Trophoblast cell (in vitro differentiated cells and primary cell): ENCODE measurements at regions not wholly inside any gene's neighbourhood (a gene's known extent, or its start where the extent isn't known, plus 50 kb on each side); places are given as distances from the start of the nearest gene placed in this dataset.
A peak's percentile ranks its signal among the peaks of the same experiment; 100 is the strongest.

ENCODE experiments used
- DNase-seq, 2 donors: peaks; one replicate each; pipeline ENCODE4 v3.0.0-alpha.2; 2016
- H2AFZ ChIP-seq: 2 replicates; pipeline ENCODE4 v1.6.1; 2013; ENCODE audit warnings: low read length, moderate library complexity, mild to moderate bottlenecking; ENCODE audit not compliant: insufficient read depth, poor library complexity
- H2AK5ac ChIP-seq: 2 replicates; pipeline ENCODE4 v1.6.1; 2013; ENCODE audit warnings: mild to moderate bottlenecking, low read length
- H2BK120ac ChIP-seq: 2 replicates; pipeline ENCODE4 v1.6.1; 2013; ENCODE audit warnings: low read length, mild to moderate bottlenecking, moderate library complexity; ENCODE audit not compliant: insufficient read depth, poor library complexity
- H2BK12ac ChIP-seq: 2 replicates; pipeline ENCODE4 v1.6.1; 2013; ENCODE audit warnings: mild to moderate bottlenecking, low read length, moderate library complexity
- H2BK5ac ChIP-seq: 2 replicates; pipeline ENCODE4 v1.6.1; 2013; ENCODE audit warnings: low read length, low read depth, moderate library complexity, mild to moderate bottlenecking; ENCODE audit not compliant: poor library complexity
- H3K14ac ChIP-seq: 2 replicates; pipeline ENCODE4 v1.6.1; 2013; ENCODE audit warnings: mild to moderate bottlenecking, low read length
- H3K18ac ChIP-seq: 2 replicates; pipeline ENCODE4 v1.6.1; 2013; ENCODE audit warnings: mild to moderate bottlenecking, low read length
- H3K23ac ChIP-seq: 2 replicates; pipeline ENCODE4 v1.6.1; 2013; ENCODE audit warnings: low read length
- H3K27ac ChIP-seq: 2 replicates; pipeline ENCODE4 v1.5.1; 2013; ENCODE audit warnings: low read depth, mild to moderate bottlenecking, inconsistent platforms, low read length, moderate library complexity
- H3K27me3 ChIP-seq: 2 replicates; pipeline ENCODE4 v1.6.1; 2013; ENCODE audit warnings: inconsistent platforms, mild to moderate bottlenecking, low read length, moderate library complexity; ENCODE audit not compliant: insufficient read depth
- H3K36me3 ChIP-seq, 2 experiments: 1 replicate in 1 of 2; 2 replicates in 1 of 2; pipeline ENCODE4 v1.6.1; 2013; ENCODE audit warnings: low read length in 2 of 2, mild to moderate bottlenecking in 2 of 2, moderate library complexity in 1 of 2; ENCODE audit not compliant: insufficient read depth in 2 of 2, control insufficient read depth in 1 of 2
- H3K4ac ChIP-seq: 2 replicates; pipeline ENCODE4 v1.6.1; 2013; ENCODE audit warnings: low read depth, mild to moderate bottlenecking, low read length, moderate library complexity
- H3K4me1 ChIP-seq, 2 experiments: 1 replicate in 1 of 2; 2 replicates in 1 of 2; pipeline ENCODE4 v1.6.1; 2013; ENCODE audit warnings: low read length in 2 of 2, mild to moderate bottlenecking in 2 of 2, moderate library complexity in 1 of 2; ENCODE audit not compliant: insufficient read depth in 2 of 2, control insufficient read depth in 1 of 2
- H3K4me2 ChIP-seq: 2 replicates; pipeline ENCODE4 v1.6.1; 2013; ENCODE audit warnings: inconsistent platforms, mild to moderate bottlenecking, low read length, moderate library complexity
- H3K4me3 ChIP-seq: 2 replicates; pipeline ENCODE4 v1.5.1; 2013; ENCODE audit warnings: mild to moderate bottlenecking, low read depth, low read length, inconsistent platforms
- H3K79me1 ChIP-seq: one replicate; pipeline ENCODE4 v1.6.1; 2013; ENCODE audit warnings: low read length
- H3K79me2 ChIP-seq: 2 replicates; pipeline ENCODE4 v1.6.1; 2013; ENCODE audit warnings: low read length, mild to moderate bottlenecking; ENCODE audit not compliant: control insufficient read depth, insufficient read depth, poor library complexity
- H3K9ac ChIP-seq: 2 replicates; pipeline ENCODE4 v1.6.1; 2013; ENCODE audit warnings: mild to moderate bottlenecking, low read length
- H3K9me3 ChIP-seq: 2 replicates; pipeline ENCODE4 v1.6.1; 2013; ENCODE audit warnings: low read depth, mild to moderate bottlenecking, control low read depth, inconsistent platforms, low read length; ENCODE audit not compliant: insufficient read depth
- H4K12ac ChIP-seq: 2 replicates; pipeline ENCODE4 v1.6.1; 2013; ENCODE audit warnings: low read depth, mild to moderate bottlenecking, low read length, moderate library complexity
- H4K8ac ChIP-seq: 2 replicates; pipeline ENCODE4 v1.6.1; 2013; ENCODE audit warnings: low read depth, mild to moderate bottlenecking, low read length, moderate library complexity
- H4K91ac ChIP-seq: one replicate; pipeline ENCODE4 v1.6.1; 2013; ENCODE audit warnings: low read depth, mild to moderate bottlenecking, low read length, moderate library complexity
- WGBS: extraction: QIAGEN DNeasy Blood & Tissue Kit; methylation state at CpG from one replicate; pipeline ENCODE4 v1.1.7; 2013; ENCODE audit warnings: missing lambda C conversion rate; ENCODE audit not compliant: insufficient read length, insufficient coverage; ENCODE audit errors: extremely low coverage; 5-methylcytosine and 5-hydroxymethylcytosine counted together

- no peak overlapping the region for H3K9ac ChIP-seq
- no peak overlapping the region for H2BK120ac ChIP-seq
- no peak overlapping the region for H4K8ac ChIP-seq
- H3K79me2 ChIP-seq = no peaks in the 10 kb centered on the region
- DNase-seq = peak in 1 of 2 donors; percentile 62
- H3K9me3 ChIP-seq = no peaks in the 10 kb centered on the region
- no peak overlapping the region for H2AFZ ChIP-seq
- H3K36me3 ChIP-seq = no peaks in the 10 kb centered on the region
- H3K23ac ChIP-seq = no peak overlapping the region
- no peak overlapping the region for H4K91ac ChIP-seq
- no peak overlapping the region for H3K27ac ChIP-seq
- H3K4me1 ChIP-seq = no peaks in the 10 kb centered on the region
- H3K79me1 ChIP-seq = no peaks in the 10 kb centered on the region
- H3K4ac ChIP-seq = no peak overlapping the region
- H3K27me3 ChIP-seq = no peaks in the 10 kb centered on the region
- no peak overlapping the region for H3K4me3 ChIP-seq
- H2AK5ac ChIP-seq = no peak overlapping the region
- H2BK5ac ChIP-seq = no peak overlapping the region
- H3K18ac ChIP-seq = no peak overlapping the region
- no peak overlapping the region for H3K4me2 ChIP-seq
- H2BK12ac ChIP-seq = no peak overlapping the region
- H3K14ac ChIP-seq = no peak overlapping the region
- no peak overlapping the region for H4K12ac ChIP-seq
- WGBS = no CpG with 5 or more reads among the region's 1 CpG
Measured at GRCh38 chr5:23253621-23254198, 253.7 kb upstream of the PRDM9 start.

GRCh38 chr5:23242891-23243290, 264.5 kb upstream of the PRDM9 start:
- no peak overlapping the region for H4K12ac ChIP-seq
- H3K9ac ChIP-seq = no peak overlapping the region
- no CpG with 5 or more reads among the region's 2 CpGs for WGBS
- H3K4me2 ChIP-seq = no peak overlapping the region
- H3K4ac ChIP-seq = no peak overlapping the region
- H4K8ac ChIP-seq = no peak overlapping the region
- H2AFZ ChIP-seq = no peak overlapping the region
- no peak for DNase-seq
- no peak overlapping the region for H3K4me3 ChIP-seq
- no peak overlapping the region for H4K91ac ChIP-seq
- H3K79me1 ChIP-seq = no peaks in the 10 kb centered on the region
- H2BK5ac ChIP-seq = no peak overlapping the region
- H3K23ac ChIP-seq = no peak overlapping the region
- H3K4me1 ChIP-seq = no peaks in the 10 kb centered on the region
- H3K18ac ChIP-seq = no peak overlapping the region
- H2BK12ac ChIP-seq = no peak overlapping the region
- no peaks in the 10 kb centered on the region for H3K79me2 ChIP-seq
- H3K36me3 ChIP-seq = no peaks in the 10 kb centered on the region
- H2BK120ac ChIP-seq = no peak overlapping the region
- H3K27ac ChIP-seq = no peak overlapping the region
- H3K9me3 ChIP-seq = no peaks in the 10 kb centered on the region
- no peak overlapping the region for H3K14ac ChIP-seq
- no peak overlapping the region for H2AK5ac ChIP-seq
- no peaks in the 10 kb centered on the region for H3K27me3 ChIP-seq

DNA sequence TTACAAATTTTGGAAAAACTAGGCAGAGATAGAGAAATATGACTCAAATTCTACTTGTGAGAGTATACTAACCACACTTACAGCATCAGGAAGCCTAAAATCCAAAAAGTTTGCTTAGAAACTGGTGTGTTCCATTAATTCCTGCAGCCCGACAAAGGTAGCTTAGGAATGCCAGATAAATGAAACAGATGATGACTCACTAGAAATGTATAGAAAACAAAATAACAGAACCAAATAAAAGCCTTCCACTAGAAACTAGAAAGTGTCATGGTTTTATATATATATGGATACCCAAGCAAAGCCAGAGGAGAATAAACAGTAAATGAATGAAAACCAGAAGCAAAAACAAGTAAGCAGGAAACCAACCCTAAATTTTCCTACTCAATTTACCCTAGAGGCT, 272.2 kb upstream of the PRDM9 start:
- Histone ChIP-seq H3K23ac (no peak overlapping the region), H4K91ac (no peak overlapping the region), H3K9me3 (no peaks in the 10 kb centered on the region), H3K27ac (no peak overlapping the region), H2BK120ac (no peak overlapping the region), H3K4me3 (no peak overlapping the region), H3K4me1 (no peaks in the 10 kb centered on the region), H3K27me3 (no peaks in the 10 kb centered on the region), H3K79me1 (no peaks in the 10 kb centered on the region), H3K4ac (no peak overlapping the region), H4K8ac (no peak overlapping the region), H2AFZ (no peak overlapping the region), H3K4me2 (no peak overlapping the region), H3K79me2 (no peaks in the 10 kb centered on the region), H3K18ac (no peak overlapping the region), H2BK12ac (no peak overlapping the region), H2BK5ac (no peak overlapping the region), H3K14ac (no peak overlapping the region), H4K12ac (no peak overlapping the region), H2AK5ac (no peak overlapping the region), H3K36me3 (no peaks in the 10 kb centered on the region), H3K9ac (no peak overlapping the region)
- DNase-seq = no peak
- WGBS = no CpG with 5 or more reads among the region's 1 CpG

GRCh38 chr5:23234197-23234596, 273.2 kb upstream of the PRDM9 start:
- H3K4me1 ChIP-seq = no peaks in the 10 kb centered on the region
- no peak overlapping the region for H3K9ac ChIP-seq
- no peaks in the 10 kb centered on the region for H3K27me3 ChIP-seq
- H2AFZ ChIP-seq = no peak overlapping the region
- no peaks in the 10 kb centered on the region for H3K36me3 ChIP-seq
- H3K4me3 ChIP-seq = no peak overlapping the region
- no peak overlapping the region for H4K12ac ChIP-seq
- H3K79me1 ChIP-seq = no peaks in the 10 kb centered on the region
- no peak overlapping the region for H2BK120ac ChIP-seq
- no peak overlapping the region for H4K8ac ChIP-seq
- no peak overlapping the region for H3K18ac ChIP-seq
- DNase-seq = no peak
- H3K79me2 ChIP-seq = no peaks in the 10 kb centered on the region
- H3K9me3 ChIP-seq = no peaks in the 10 kb centered on the region
- H3K27ac ChIP-seq = no peak overlapping the region
- H3K23ac ChIP-seq = no peak overlapping the region
- H3K4ac ChIP-seq = no peak overlapping the region
- no peak overlapping the region for H2AK5ac ChIP-seq
- no peak overlapping the region for H3K4me2 ChIP-seq
- H2BK5ac ChIP-seq = no peak overlapping the region
- no peak overlapping the region for H2BK12ac ChIP-seq
- WGBS = no CpG with 5 or more reads among the region's 4 CpGs
- no peak overlapping the region for H4K91ac ChIP-seq
- no peak overlapping the region for H3K14ac ChIP-seq
